NCI-H2029 treated with DMSO at 0.1 percent for 48 hours (cell line): ENCODE measurements at regions not wholly inside any gene's neighbourhood (a gene's known extent, or its start where the extent isn't known, plus 50 kb on each side); places are given as distances from the start of the nearest gene placed in this dataset.
"Not testable (repeated sequence)": the region's sequence is repeated elsewhere in the genome, so short reads cannot be mapped to it uniquely, and the experiment has no call there.

Experiments
- DNase-seq: peaks from one replicate; lab custom pipeline; 2025; lab: John Stamatoyannopoulos, UW

GRCh38 chr1:149700220-149700619, 82.3 kb upstream of the FCGR1A start:
- not testable (repeated sequence) for DNase-seq

- not testable (repeated sequence) for DNase-seq
These were observed 81.6 kb upstream of the FCGR1A start for GRCh38 chr1:149700677-149701567.

- DNase-seq, result not testable (repeated sequence)
These were observed 74.2 kb upstream of the FCGR1A start for GRCh38 chr1:149708192-149708853.

- DNase-seq, result not testable (repeated sequence)
These were observed 70.8 kb upstream of the FCGR1A start for GRCh38 chr1:149711651-149712050.

- not testable (repeated sequence) for DNase-seq
These were observed 70.2 kb upstream of the FCGR1A start for GRCh38 chr1:149712154-149712927.

GRCh38 chr1:149713513-149713912, 69.0 kb upstream of the FCGR1A start:
- DNase-seq, result not testable (repeated sequence)

GRCh38 chr1:149713952-149714351, 68.5 kb upstream of the FCGR1A start:
- not testable (repeated sequence) for DNase-seq

- DNase-seq, result not testable (repeated sequence)
These were observed 57.7 kb upstream of the FCGR1A start for GRCh38 chr1:149724618-149725302.

GRCh38 chr1:149726688-149727087, 55.8 kb upstream of the FCGR1A start:
- not testable (repeated sequence) for DNase-seq

- not testable (repeated sequence) for DNase-seq
These were observed 53.9 kb upstream of the FCGR1A start for GRCh38 chr1:149728598-149728997.
